Lung (tissue), 11 donors: ENCODE measurements at regions not wholly inside any gene's neighbourhood (a gene's known extent, or its start where the extent isn't known, plus 50 kb on each side); places are given as distances from the start of the nearest gene placed in this dataset.

Source experiments
- ATAC-seq: fragments of 200-7000 bp; cut with Tn5 transposase; one replicate; pipeline ENCODE4 v1.9.1; 2020; ENCODE audit warnings: moderate number of reproducible peaks; ENCODE audit not compliant: insufficient read depth, low FRiP score
- DNase-seq, 3 donors: peaks; one replicate each; pipeline ENCODE4 v3.0.0-alpha.2; 2013 to 2017
- H3K27ac ChIP-seq, 2 donors: one replicate each; pipeline ENCODE4 v1.5.1; 2013; ENCODE audit warnings: mild to moderate bottlenecking in 2 of 2, moderate library complexity in 2 of 2, control low read depth in 1 of 2, inconsistent platforms in 1 of 2, low read depth in 1 of 2, low read length in 1 of 2
- H3K27me3 ChIP-seq, 3 donors: one replicate each; pipeline ENCODE4 v1.5.1; 2013; ENCODE audit warnings: low read length in 2 of 3; ENCODE audit not compliant: control insufficient read depth in 3 of 3, insufficient read depth in 3 of 3
- H3K36me3 ChIP-seq, 4 donors: one replicate each; pipeline ENCODE4 v1.5.1; 2013; ENCODE audit warnings: low read length in 4 of 4, mild to moderate bottlenecking in 1 of 4, moderate library complexity in 1 of 4; ENCODE audit not compliant: control insufficient read depth in 4 of 4, insufficient read depth in 4 of 4
- H3K4me1 ChIP-seq, 5 donors: one replicate each; pipeline ENCODE4 v1.5.1; 2013; ENCODE audit warnings: low read length in 5 of 5, mild to moderate bottlenecking in 2 of 5, moderate library complexity in 1 of 5; ENCODE audit not compliant: control insufficient read depth in 5 of 5, insufficient read depth in 5 of 5
- H3K4me3 ChIP-seq: one replicate; pipeline ENCODE4 v1.5.1; 2013; ENCODE audit warnings: mild to moderate bottlenecking, control low read depth, moderate library complexity
- H3K9ac ChIP-seq, 2 donors: one replicate each; pipeline ENCODE4 v1.5.1; 2013; ENCODE audit warnings: low read length in 2 of 2, control low read depth in 1 of 2; ENCODE audit not compliant: insufficient read depth in 1 of 2
- H3K9me3 ChIP-seq, 4 donors: one replicate each; pipeline ENCODE4 v1.5.1; 2013; ENCODE audit warnings: low read length in 3 of 4, mild to moderate bottlenecking in 1 of 4, moderate library complexity in 1 of 4; ENCODE audit not compliant: control insufficient read depth in 4 of 4, insufficient read depth in 3 of 4
- WGBS, 2 donors: extraction: QIAGEN DNeasy Blood & Tissue Kit; methylation state at CpG; one replicate each; pipeline ENCODE4 v1.1.7; 2013; 5-methylcytosine and 5-hydroxymethylcytosine counted together
- TF ChIP-seq, protein P1 (sequence below): IDR thresholded peaks from 2 replicates; pipeline ENCODE4 v1.5.1; 2012; ENCODE audit warnings: mild to moderate bottlenecking; ENCODE audit errors: control extremely low read depth, extremely low read depth
- donor health status: control.
- donor health status: control.
- donor health status: Bipolar disorder and iron deficiency.
- donor health status: healthy.
- donor health status: DM: yes; HTN: yes; CAD: no.

DNA sequence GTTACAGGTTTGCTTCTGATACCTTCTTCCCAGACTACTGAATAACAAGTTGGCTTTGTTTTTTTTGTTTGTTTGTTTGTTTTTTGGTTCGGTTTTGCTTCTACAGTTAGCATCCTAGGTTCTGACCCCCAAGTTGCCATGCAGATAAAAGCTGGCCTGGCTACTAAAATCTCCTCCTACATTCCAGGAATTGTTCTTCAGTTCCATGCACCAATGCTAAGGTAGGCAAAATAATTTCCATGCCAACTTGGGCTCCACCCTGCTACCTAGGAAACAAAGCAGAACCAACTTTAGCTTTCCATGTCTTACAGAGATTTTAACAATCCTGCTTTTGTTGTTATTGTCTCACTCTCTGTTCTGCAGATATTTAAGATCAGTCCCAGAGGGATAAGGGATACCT, 495.5 kb upstream of the SOX9 start:
- Histone ChIP-seq H3K9ac (no peak overlapping the region), H3K9me3 (peaks cover 0 to 5% (median 0%) of the 10 kb centered on the region in 4 donors), H3K4me1 (no peaks in the 10 kb centered on the region), H3K27ac (no peak overlapping the region), H3K36me3 (no peaks in the 10 kb centered on the region), H3K4me3 (no peak overlapping the region), H3K27me3 (no peaks in the 10 kb centered on the region)
- WGBS, 2 donors, result 71 to 75% methylated on average over 1 of the region's 1 CpG
- DNase-seq (no peak), ATAC-seq (no peak)
- TF ChIP-seq, protein P1, sequence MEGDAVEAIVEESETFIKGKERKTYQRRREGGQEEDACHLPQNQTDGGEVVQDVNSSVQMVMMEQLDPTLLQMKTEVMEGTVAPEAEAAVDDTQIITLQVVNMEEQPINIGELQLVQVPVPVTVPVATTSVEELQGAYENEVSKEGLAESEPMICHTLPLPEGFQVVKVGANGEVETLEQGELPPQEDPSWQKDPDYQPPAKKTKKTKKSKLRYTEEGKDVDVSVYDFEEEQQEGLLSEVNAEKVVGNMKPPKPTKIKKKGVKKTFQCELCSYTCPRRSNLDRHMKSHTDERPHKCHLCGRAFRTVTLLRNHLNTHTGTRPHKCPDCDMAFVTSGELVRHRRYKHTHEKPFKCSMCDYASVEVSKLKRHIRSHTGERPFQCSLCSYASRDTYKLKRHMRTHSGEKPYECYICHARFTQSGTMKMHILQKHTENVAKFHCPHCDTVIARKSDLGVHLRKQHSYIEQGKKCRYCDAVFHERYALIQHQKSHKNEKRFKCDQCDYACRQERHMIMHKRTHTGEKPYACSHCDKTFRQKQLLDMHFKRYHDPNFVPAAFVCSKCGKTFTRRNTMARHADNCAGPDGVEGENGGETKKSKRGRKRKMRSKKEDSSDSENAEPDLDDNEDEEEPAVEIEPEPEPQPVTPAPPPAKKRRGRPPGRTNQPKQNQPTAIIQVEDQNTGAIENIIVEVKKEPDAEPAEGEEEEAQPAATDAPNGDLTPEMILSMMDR, result no peak

DNA sequence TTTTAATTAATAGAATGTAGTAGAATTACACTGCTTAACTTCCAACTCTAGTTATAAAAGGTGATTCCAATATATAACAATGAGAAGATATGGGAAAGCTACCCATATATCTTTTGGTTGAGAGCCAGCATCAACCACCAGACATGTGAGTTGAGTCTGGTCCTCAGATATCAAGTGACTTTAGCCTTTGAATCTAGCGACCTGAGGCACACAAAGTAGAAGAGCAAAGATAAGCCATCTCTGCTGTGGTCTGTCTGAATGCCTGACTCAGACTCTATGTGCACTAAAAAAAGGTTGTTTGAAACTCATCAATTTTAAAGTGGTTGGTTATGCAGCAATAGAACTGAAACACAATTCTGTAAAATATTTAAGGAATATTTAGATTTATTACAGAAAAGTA, 492.5 kb upstream of the SOX9 start:
- Histone ChIP-seq H3K4me1 (peaks cover 0 to 22% (median 6%) of the 10 kb centered on the region in 5 donors), H3K36me3 (no peaks in the 10 kb centered on the region), H3K9me3 (no peaks in the 10 kb centered on the region), H3K4me3 (no peak overlapping the region), H3K27ac (no peak overlapping the region), H3K9ac (no peak overlapping the region), H3K27me3 (no peaks in the 10 kb centered on the region)
- no peak for ATAC-seq
- 53 to 72% methylated on average over 1 of the region's 1 CpG for WGBS, 2 donors
- DNase-seq, result no peak
- TF ChIP-seq, protein P1, result no peak

DNA sequence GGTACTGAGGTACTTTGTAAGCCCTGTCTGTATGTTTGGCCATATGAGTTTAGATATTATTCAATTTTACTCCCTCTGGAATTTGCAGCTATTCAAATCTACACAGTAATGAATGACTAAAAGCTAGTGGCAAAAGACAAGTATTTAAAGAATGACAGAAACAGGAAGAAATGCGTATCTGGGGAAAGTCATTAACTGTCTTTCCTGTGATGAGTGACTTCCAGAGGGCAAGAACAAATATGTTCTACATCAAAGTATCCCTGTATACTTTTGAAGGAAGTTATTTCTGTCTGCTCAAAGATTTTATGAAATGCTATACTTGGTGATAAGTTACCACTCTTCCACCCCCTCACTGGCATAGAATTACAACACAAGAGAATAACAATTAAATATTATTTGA, 489.3 kb upstream of the SOX9 start:
- Histone ChIP-seq H3K4me3 (no peak overlapping the region), H3K36me3 (no peaks in the 10 kb centered on the region), H3K27me3 (peaks cover 0 to 2% (median 0%) of the 10 kb centered on the region in 3 donors), H3K9me3 (no peaks in the 10 kb centered on the region), H3K27ac (no peak overlapping the region), H3K9ac (no peak overlapping the region), H3K4me1 (peaks cover 0 to 23% (median 6%) of the 10 kb centered on the region in 5 donors)
- ATAC-seq, result no peak
- 23 to 35% methylated on average over 1 of the region's 1 CpG for WGBS, 2 donors
- TF ChIP-seq, protein P1, result no peak
- no peak for DNase-seq

DNA sequence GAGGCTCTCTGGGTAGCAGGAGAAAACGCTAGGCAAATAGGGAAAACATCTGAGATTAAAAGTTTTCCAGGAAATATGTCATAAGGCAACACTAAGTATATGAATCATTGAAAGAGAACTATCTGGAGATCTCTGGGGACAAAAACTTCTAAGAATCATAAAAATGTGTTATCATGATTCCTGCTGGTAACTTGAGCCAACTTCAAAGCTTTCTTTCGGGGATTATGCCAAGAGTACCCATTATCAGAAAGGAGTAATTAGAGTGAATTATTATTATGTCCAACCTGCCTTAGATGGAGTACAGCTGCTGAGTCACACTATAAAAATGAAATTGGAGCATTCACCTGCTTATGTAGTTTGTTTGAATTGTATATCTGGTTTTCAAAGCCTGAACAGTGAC, 488.5 kb upstream of the SOX9 start:
- Histone ChIP-seq H3K36me3 (no peaks in the 10 kb centered on the region), H3K4me1 (peaks cover 0 to 23% (median 6%) of the 10 kb centered on the region in 5 donors), H3K27me3 (peaks cover 0 to 2% (median 0%) of the 10 kb centered on the region in 3 donors), H3K27ac (no peak overlapping the region), H3K9ac (no peak overlapping the region), H3K4me3 (no peak overlapping the region), H3K9me3 (no peaks in the 10 kb centered on the region)
- DNase-seq (peak in 2 of 3 donors; percentile 87 to 88), ATAC-seq (no peak)
- TF ChIP-seq, protein P1, result no peak
- WGBS, 2 donors, result 34 to 59% methylated on average over 2 of the region's 2 CpGs
